Tibial nerve (tissue), 4 donors: ENCODE measurements at regions not wholly inside any gene's neighbourhood (a gene's known extent, or its start where the extent isn't known, plus 50 kb on each side); places are given as distances from the start of the nearest gene placed in this dataset.

Experiments
- CTCF ChIP-seq, 5 experiments: fragments of 200-600 bp in 3 of 5; fragments of 450-650 bp in 2 of 5; sonication (generic) in 3 of 5; IDR thresholded peaks; one replicate each; pipeline ENCODE4 v1.5.1; 2016 to 2019; ENCODE audit warnings: antibody characterized with exemption in 5 of 5, mild to moderate bottlenecking in 3 of 5, moderate library complexity in 2 of 5
- EP300 ChIP-seq, 2 donors: sonication (generic); formaldehyde crosslinking; IDR thresholded peaks; one replicate each; pipeline ENCODE4 v1.6.1; 2017; ENCODE audit warnings: antibody characterized with exemption in 2 of 2, mild to moderate bottlenecking in 1 of 2
- POLR2A ChIP-seq, 2 donors: fragments of 450-650 bp; IDR thresholded peaks; one replicate each; pipeline ENCODE4 v1.6.1; 2017; ENCODE audit warnings: antibody characterized with exemption in 2 of 2, mild to moderate bottlenecking in 2 of 2, moderate library complexity in 2 of 2

GRCh38 chr3:73140772-73141442, 79.4 kb downstream of the EBLN2 start:
- no peak for TF ChIP-seq CTCF (IDR thresholded peaks at IDR 0.05)
- TF ChIP-seq POLR2A (IDR thresholded peaks at IDR 0.05), result no peak
- no peak for TF ChIP-seq EP300 (IDR thresholded peaks at IDR 0.05)
